ENCODE measurements at regions not wholly inside any gene's neighbourhood (a gene's known extent, or its start where the extent isn't known, plus 50 kb on each side); places are given as distances from the start of the nearest gene placed in this dataset.

DNA sequence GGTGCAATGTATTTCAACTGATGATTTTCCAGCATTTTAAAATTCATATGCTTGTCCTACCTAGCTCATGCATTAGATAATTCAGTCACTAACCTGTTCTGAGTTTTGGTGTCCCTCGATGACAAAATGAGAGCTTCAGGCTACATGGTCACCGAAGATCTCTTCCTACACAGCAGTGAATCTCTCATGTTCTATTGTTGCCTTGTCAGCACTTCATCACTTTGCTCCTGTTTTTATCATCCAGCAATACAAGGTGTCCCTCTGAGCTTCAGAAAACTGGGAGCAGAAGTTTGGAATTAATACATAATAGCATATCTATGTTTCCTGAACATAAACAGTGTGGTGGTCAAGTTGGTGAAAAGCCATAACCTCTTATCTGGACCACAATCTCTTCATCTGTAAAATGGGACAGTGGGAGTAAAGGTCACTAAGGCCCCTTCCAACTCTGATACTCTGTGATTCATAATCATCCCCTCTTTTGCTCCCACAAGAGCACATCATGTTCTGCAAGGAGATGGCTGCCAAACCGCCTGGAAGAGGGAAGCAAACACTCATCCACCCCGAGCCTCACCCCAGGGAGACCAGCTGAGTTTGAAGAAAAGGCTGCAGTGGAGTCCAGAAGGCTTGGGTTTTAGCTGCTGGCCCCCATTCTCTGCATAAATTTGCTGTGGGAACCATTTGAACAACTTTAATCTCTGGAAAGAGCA, 137.9 kb upstream of the F3 start:
- TF ChIP-seq, protein P1, sequence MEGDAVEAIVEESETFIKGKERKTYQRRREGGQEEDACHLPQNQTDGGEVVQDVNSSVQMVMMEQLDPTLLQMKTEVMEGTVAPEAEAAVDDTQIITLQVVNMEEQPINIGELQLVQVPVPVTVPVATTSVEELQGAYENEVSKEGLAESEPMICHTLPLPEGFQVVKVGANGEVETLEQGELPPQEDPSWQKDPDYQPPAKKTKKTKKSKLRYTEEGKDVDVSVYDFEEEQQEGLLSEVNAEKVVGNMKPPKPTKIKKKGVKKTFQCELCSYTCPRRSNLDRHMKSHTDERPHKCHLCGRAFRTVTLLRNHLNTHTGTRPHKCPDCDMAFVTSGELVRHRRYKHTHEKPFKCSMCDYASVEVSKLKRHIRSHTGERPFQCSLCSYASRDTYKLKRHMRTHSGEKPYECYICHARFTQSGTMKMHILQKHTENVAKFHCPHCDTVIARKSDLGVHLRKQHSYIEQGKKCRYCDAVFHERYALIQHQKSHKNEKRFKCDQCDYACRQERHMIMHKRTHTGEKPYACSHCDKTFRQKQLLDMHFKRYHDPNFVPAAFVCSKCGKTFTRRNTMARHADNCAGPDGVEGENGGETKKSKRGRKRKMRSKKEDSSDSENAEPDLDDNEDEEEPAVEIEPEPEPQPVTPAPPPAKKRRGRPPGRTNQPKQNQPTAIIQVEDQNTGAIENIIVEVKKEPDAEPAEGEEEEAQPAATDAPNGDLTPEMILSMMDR (IDR thresholded peaks at IDR 0.05) = no peak
- TF ChIP-seq ZFX (IDR thresholded peaks at IDR 0.05; ENCODE audit: borderline replicate concordance) = no peak

Data from 22Rv1 (cell line).